H9 (cell line): ENCODE measurements at regions not wholly inside any gene's neighbourhood (a gene's known extent, or its start where the extent isn't known, plus 50 kb on each side); places are given as distances from the start of the nearest gene placed in this dataset.
A peak's percentile ranks its signal among the peaks of the same experiment; 100 is the strongest.

Source experiments
- DNase-seq: peaks from one replicate; pipeline ENCODE4 v3.0.0-alpha.2; 2017
- H2AFZ ChIP-seq: one replicate; pipeline ENCODE4 v1.6.1; 2013; ENCODE audit warnings: mild to moderate bottlenecking, low read length, control low read depth, moderate library complexity
- H2AK5ac ChIP-seq: 2 replicates; pipeline ENCODE4 v1.6.1; 2013; ENCODE audit warnings: low read length, control low read depth, mixed read lengths; ENCODE audit not compliant: insufficient read length
- H2BK120ac ChIP-seq: one replicate; pipeline ENCODE4 v1.6.1; 2013; ENCODE audit warnings: low read depth, mild to moderate bottlenecking, low read length, control low read depth, inconsistent platforms; ENCODE audit not compliant: poor library complexity, severe bottlenecking
- H2BK12ac ChIP-seq: 2 replicates; pipeline ENCODE4 v1.6.1; 2013; ENCODE audit warnings: low read length, control low read depth, mixed read lengths, low read depth; ENCODE audit not compliant: insufficient read length
- H2BK15ac ChIP-seq: 2 replicates; pipeline ENCODE4 v1.6.1; 2013; ENCODE audit warnings: low read depth, low read length, control low read depth
- H2BK20ac ChIP-seq: one replicate; pipeline ENCODE4 v1.6.1; 2013; ENCODE audit warnings: low read depth, mild to moderate bottlenecking, low read length, control low read depth, inconsistent platforms; ENCODE audit not compliant: poor library complexity, severe bottlenecking
- H2BK5ac ChIP-seq: 2 replicates; pipeline ENCODE4 v1.6.1; 2013; ENCODE audit warnings: low read length, control low read depth, mixed read lengths; ENCODE audit not compliant: insufficient read length
- H3K14ac ChIP-seq: 2 replicates; pipeline ENCODE4 v1.6.1; 2013; ENCODE audit warnings: low read length, control low read depth; ENCODE audit not compliant: insufficient read depth
- H3K18ac ChIP-seq: 2 replicates; pipeline ENCODE4 v1.6.1; 2013; ENCODE audit warnings: low read depth, mild to moderate bottlenecking, mixed read lengths, low read length, control low read depth; ENCODE audit not compliant: insufficient read length
- H3K23ac ChIP-seq: 2 replicates; pipeline ENCODE4 v1.6.1; 2013; ENCODE audit warnings: low read length, control low read depth, mixed read lengths, low read depth; ENCODE audit not compliant: insufficient read length
- H3K23me2 ChIP-seq: 2 replicates; pipeline ENCODE4 v1.6.1; 2013; ENCODE audit warnings: low read depth, mild to moderate bottlenecking, mixed read lengths, low read length, control low read depth; ENCODE audit not compliant: insufficient read length, poor library complexity, severe bottlenecking
- H3K27ac ChIP-seq: 2 replicates; pipeline ENCODE4 v1.5.1; 2013; ENCODE audit warnings: low read length, control low read depth, mixed read lengths, low read depth; ENCODE audit not compliant: insufficient read length
- H3K27me3 ChIP-seq: 2 replicates; pipeline ENCODE4 v1.6.1; 2013; ENCODE audit warnings: low read length, control low read depth, inconsistent platforms; ENCODE audit not compliant: insufficient read depth
- H3K4ac ChIP-seq: 2 replicates; pipeline ENCODE4 v1.6.1; 2013; ENCODE audit warnings: low read depth, mild to moderate bottlenecking, control low read depth, inconsistent platforms, low read length, moderate library complexity
- H3K4me1 ChIP-seq: 2 replicates; pipeline ENCODE4 v1.6.1; 2013; ENCODE audit warnings: low read length, control low read depth, inconsistent platforms; ENCODE audit not compliant: insufficient read depth
- H3K4me2 ChIP-seq: 2 replicates; pipeline ENCODE4 v1.6.1; 2013; ENCODE audit warnings: low read length, control low read depth, mixed read lengths; ENCODE audit not compliant: insufficient read length, insufficient read depth
- H3K56ac ChIP-seq: 2 replicates; pipeline ENCODE4 v1.6.1; 2013; ENCODE audit warnings: low read depth, mild to moderate bottlenecking, mixed read lengths, low read length, control low read depth; ENCODE audit not compliant: insufficient read length
- H3K79me1 ChIP-seq: 2 replicates; pipeline ENCODE4 v1.6.1; 2013; ENCODE audit warnings: low read depth, mild to moderate bottlenecking, moderate library complexity, low read length, control low read depth, inconsistent platforms; ENCODE audit not compliant: insufficient read depth, poor library complexity, severe bottlenecking
- H3K79me2 ChIP-seq: 2 replicates; pipeline ENCODE4 v1.6.1; 2013; ENCODE audit warnings: low read length, control low read depth, inconsistent platforms; ENCODE audit not compliant: insufficient read depth
- H3K9ac ChIP-seq: 2 replicates; pipeline ENCODE4 v1.6.1; 2013; ENCODE audit warnings: low read length, control low read depth, mixed read lengths; ENCODE audit not compliant: insufficient read length; ENCODE audit errors: extremely low read depth
- H3K9me3 ChIP-seq: one replicate; pipeline ENCODE4 v1.6.1; 2013; ENCODE audit warnings: low read depth, low read length, inconsistent platforms; ENCODE audit not compliant: control insufficient read depth
- H3T11ph ChIP-seq: one replicate; pipeline ENCODE4 v1.6.1; 2013; ENCODE audit warnings: mild to moderate bottlenecking, low read length, control low read depth, inconsistent platforms
- H4K20me1 ChIP-seq: one replicate; pipeline ENCODE4 v1.6.1; 2013; ENCODE audit not compliant: control insufficient read depth, insufficient read length, insufficient read depth
- H4K5ac ChIP-seq: 2 replicates; pipeline ENCODE4 v1.6.1; 2013; ENCODE audit warnings: low read depth, mild to moderate bottlenecking, mixed read lengths, low read length, control low read depth; ENCODE audit not compliant: insufficient read length
- H4K8ac ChIP-seq: replicated peaks from 2 replicates; pipeline ENCODE4 v1.6.1; 2013; ENCODE audit warnings: low read length, control low read depth, mixed read lengths, low read depth; ENCODE audit not compliant: insufficient read length
- H4K91ac ChIP-seq: 2 replicates; pipeline ENCODE4 v1.6.1; 2013; ENCODE audit warnings: low read depth, mild to moderate bottlenecking, moderate library complexity, mixed read lengths, low read length, control low read depth; ENCODE audit not compliant: insufficient read length
- H3K27ac Mint-ChIP-seq, 3 experiments: 2 replicates in 2 of 3; 3 replicates in 1 of 3; pipeline ENCODE4 v1.8.0; 2020 to 2021; ENCODE audit warnings: mixed read lengths in 3 of 3, mild to moderate bottlenecking in 1 of 3, moderate library complexity in 1 of 3
- H3K27me3 Mint-ChIP-seq: 2 replicates; pipeline ENCODE4 v1.8.0; 2021; ENCODE audit warnings: low read depth, mild to moderate bottlenecking, moderate library complexity, mixed read lengths
- H3K36me3 Mint-ChIP-seq, 3 experiments: 2 replicates in 2 of 3; 3 replicates in 1 of 3; pipeline ENCODE4 v1.8.0; 2020 to 2021; ENCODE audit warnings: low read depth in 3 of 3, mixed read lengths in 3 of 3; ENCODE audit not compliant: insufficient read depth in 1 of 3
- H3K4me1 Mint-ChIP-seq, 2 experiments: 2 replicates each; pipeline ENCODE4 v1.8.0; 2020; ENCODE audit warnings: mixed read lengths in 2 of 2
- H3K4me3 Mint-ChIP-seq, 2 experiments: 2 replicates in 1 of 2; 3 replicates in 1 of 2; pipeline ENCODE4 v1.8.0; 2020 to 2021; ENCODE audit warnings: mild to moderate bottlenecking in 2 of 2, mixed read lengths in 2 of 2, moderate library complexity in 1 of 2
- H3K9me3 Mint-ChIP-seq, 2 experiments: 2 replicates in 1 of 2; 3 replicates in 1 of 2; pipeline ENCODE4 v1.8.0; 2020; ENCODE audit warnings: mild to moderate bottlenecking in 2 of 2, mixed read lengths in 2 of 2, moderate library complexity in 1 of 2
- CTCF ChIP-seq: fragments of 200-600 bp; sonication (generic); conservative IDR thresholded peaks from 3 replicates; pipeline ENCODE4 v1.8.0; 2021; ENCODE audit warnings: antibody characterized with exemption, mild to moderate bottlenecking

- Histone ChIP-seq H3K9ac (no peak overlapping the region), H3K4me1 (peaks cover 5% of the 10 kb centered on the region; the same call in 1 of the 2 replicates), H4K20me1 (no peaks in the 10 kb centered on the region), H3K14ac (no peak overlapping the region), H4K5ac (no peak overlapping the region), H3K56ac (no peak overlapping the region), H3K18ac (peak overlapping the region; percentile 7), H3K23me2 (no peaks in the 10 kb centered on the region), H3K27ac (no peak overlapping the region), H3K79me1 (no peaks in the 10 kb centered on the region), H2BK15ac (no peak overlapping the region), H3K27me3 (no peaks in the 10 kb centered on the region), H4K91ac (no peak overlapping the region), H2AFZ (peak overlapping the region; percentile 62), H2BK12ac (no peak overlapping the region), H3K23ac (no peak overlapping the region), H2BK5ac (no peak overlapping the region), H4K8ac (no peak overlapping the region), H3K9me3 (no peaks in the 10 kb centered on the region), H3K4ac (no peak overlapping the region; the same call in 1 of the 2 replicates), H3K79me2 (no peaks in the 10 kb centered on the region), H2BK120ac (peak overlapping the region; percentile 36), H2BK20ac (peak overlapping the region; percentile 11), H2AK5ac (no peak overlapping the region), H3K4me2 (no peak overlapping the region), H3T11ph (no peak overlapping the region)
- no peak for TF ChIP-seq CTCF
- Mint-ChIP-seq H3K4me3 (no peak overlapping the region), H3K27me3 (no peaks in the 10 kb centered on the region; the same call in 1 of the 2 replicates), H3K4me1 (peaks cover 10 to 16% of the 10 kb centered on the region in 2 experiments), H3K9me3 (peaks cover 0 to 6% of the 10 kb centered on the region in 2 experiments; a peak in 1 of 5 replicates), H3K36me3 (no peaks in the 10 kb centered on the region), H3K27ac (peak overlapping the region; percentile 88 to 97 (median 89); a peak in 6 of 7 replicates)
- DNase-seq: no peak
Observed at GRCh38 chr7:92917230-92917629, 80.9 kb upstream of the CDK6 start.
